GM18507 (cell line): ENCODE measurements at regions not wholly inside any gene's neighbourhood (a gene's known extent, or its start where the extent isn't known, plus 50 kb on each side); places are given as distances from the start of the nearest gene placed in this dataset.
"Not testable (repeated sequence)": the region's sequence is repeated elsewhere in the genome, so short reads cannot be mapped to it uniquely, and the experiment has no call there.

Source experiments
- DNase-seq: peaks from one replicate; pipeline ENCODE4 v3.0.0; 2011; ENCODE audit warnings: low read depth; ENCODE audit not compliant: insufficient read length; ENCODE audit errors: extremely low spot score
- FAIRE-seq: peaks from 2 replicates; lab custom pipeline; 2011; peaks lifted over from hg19 to GRCh38; lab: Jason Lieb, UNC

DNA sequence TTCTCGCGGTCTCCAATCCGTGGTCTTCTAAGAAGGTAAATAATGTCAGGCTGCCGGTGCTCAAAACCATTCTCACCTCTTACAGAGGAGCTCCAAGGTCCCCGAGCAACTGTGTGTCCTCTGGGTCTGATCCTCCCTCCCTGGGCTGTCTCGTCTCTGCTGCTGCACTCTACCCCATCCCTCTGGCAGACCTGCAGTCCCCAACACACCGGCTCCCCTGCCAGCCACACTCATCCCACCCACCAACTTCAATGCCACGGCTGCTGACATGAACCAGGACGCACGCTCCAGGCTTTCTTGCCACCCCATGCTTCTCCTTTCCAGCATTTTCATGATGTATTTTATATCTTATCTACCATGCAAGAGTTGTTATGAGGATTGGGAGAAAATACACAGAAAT lies 559.5 kb upstream of the SALL3 start:
- FAIRE-seq: no peak
- DNase-seq: no peak

DNA sequence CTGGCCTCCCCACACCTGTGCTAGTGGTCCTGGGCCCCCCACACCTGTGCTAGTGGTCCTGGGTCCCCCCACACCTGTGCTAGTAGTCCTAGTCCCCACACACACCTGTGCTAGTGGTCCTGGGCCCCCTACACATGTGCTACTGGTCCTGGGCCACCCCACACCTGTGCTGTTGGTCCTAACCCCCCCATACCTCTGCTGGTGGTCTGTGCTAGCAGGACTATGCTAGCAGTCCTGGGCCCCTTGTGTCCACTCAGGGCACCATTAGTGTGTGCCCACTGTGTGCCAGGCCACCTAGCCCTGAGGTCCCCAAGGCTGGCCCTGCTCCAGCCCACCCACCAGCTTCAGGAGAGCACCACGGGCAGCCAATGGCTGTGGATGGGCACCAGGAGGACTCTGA lies 558.2 kb upstream of the SALL3 start:
- FAIRE-seq (no peak), DNase-seq (no peak)

- no peak for DNase-seq
- no peak for FAIRE-seq
These were observed 557.3 kb upstream of the SALL3 start for GRCh38 chr18:78422336-78422735.

- FAIRE-seq (no peak), DNase-seq (no peak)
These were observed 555.8 kb upstream of the SALL3 start for GRCh38 chr18:78423811-78424210.

DNA sequence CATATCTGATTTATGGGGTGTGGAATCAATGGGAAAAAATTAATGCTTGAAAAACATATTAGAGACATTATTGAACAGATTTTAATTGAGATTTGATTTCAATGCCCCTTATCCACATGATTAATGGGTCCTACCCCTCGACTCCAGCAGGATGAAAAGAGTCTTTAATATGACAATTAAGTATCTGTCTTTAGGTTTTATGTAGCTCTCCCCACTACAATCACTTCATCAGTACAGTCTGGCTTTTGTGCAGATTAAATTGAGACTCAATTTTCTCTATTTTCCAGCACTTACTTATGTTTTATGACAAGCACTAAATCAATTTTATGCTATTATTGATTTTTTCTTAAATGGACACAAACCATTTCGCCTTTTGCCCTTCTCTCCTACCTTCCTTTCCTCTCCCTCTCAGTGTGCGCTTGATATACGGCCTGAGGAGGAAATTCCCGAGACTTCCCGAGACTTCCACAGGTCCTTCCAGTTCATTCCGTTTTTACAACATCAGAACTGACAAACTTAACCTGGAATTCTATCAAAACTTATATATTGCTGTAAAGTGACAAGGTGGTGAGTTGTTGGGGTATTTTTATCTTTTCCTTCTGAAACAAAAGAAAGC lies 555.1 kb upstream of the SALL3 start:
- no peak for DNase-seq

DNA sequence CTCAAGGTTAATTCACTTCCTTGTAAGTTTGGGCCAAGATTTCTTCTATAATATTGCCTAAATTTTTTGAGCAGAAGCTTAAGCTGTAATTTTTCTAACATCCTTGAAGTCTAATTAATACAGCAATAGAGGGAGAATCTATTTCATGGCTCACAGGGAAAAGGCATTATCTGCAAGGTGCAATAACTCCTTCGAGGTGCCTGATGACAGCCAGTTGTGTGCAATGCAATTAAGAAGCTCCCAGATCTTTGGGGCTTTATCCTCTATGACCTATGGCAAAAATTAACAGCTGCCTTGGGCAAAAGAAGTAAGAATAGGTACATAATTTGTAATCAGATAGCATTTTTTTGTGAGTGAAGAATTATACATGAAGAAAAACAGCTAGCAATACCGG lies 554.6 kb upstream of the SALL3 start:
- DNase-seq (no peak), FAIRE-seq (no peak)

More for the DNA sequence above, 555.1 kb upstream of the SALL3 start:
- no peak for FAIRE-seq

GRCh38 chr18:78427081-78427480 lies 552.5 kb upstream of the SALL3 start:
- DNase-seq (no peak), FAIRE-seq (no peak)

GRCh38 chr18:78429127-78430108 lies 550.2 kb upstream of the SALL3 start:
- no peak for FAIRE-seq
- no peak for DNase-seq

DNA sequence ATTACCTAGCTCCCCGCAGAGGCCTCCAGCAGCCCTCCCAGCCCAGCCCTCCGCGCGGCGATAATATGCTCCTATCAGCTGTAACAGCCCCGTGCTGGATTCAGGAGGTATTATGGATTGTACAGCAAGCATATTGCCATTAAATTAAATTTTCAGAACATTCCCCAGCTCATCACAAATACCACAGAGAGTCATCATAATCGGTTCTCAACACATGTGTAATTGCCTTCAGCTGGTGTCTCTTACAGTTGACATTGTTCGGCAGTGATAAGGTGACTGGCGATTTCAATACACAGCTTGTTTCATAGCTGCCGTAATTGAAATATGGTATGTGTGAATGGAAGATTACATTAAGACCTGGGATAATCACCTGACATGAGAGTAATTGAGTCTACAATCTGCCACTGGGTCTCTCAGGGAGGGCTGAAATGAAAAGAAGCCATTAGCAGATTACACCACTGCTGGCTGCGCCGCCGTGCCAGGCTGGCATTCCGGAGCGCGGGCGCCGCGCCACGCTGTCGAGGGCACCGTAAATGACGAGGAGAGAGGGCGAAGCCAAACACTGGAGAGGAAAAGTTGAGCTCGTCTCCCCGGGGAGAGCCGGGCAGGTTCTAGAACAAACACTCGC lies 549.4 kb upstream of the SALL3 start:
- no peak for FAIRE-seq
- DNase-seq: no peak

- DNase-seq (no peak), FAIRE-seq (no peak)
These were observed 548.0 kb upstream of the SALL3 start for GRCh38 chr18:78431606-78432005.

- no peak for FAIRE-seq
- DNase-seq: no peak
These were observed 546.1 kb upstream of the SALL3 start for GRCh38 chr18:78433562-78433961.

DNA sequence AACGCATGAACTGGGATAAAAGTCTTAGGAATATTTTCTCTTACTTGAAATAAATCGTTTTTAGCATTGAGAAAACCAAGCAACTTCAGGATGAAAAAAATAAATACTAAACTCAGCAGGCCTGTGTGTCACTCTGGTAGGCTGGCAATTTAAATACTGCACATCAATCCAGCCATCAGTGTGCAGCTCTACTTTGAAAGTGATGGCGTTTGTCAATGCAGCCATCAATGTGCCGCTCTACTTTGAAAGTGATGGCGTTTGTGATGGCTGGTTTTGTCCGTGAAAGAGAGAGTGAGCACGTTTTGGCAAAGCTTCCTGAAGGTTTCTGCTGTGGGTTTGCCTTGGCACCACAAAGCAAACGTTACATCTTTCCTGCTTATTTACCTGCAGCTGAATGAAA lies 543.5 kb upstream of the SALL3 start:
- no peak for FAIRE-seq
- DNase-seq: no peak

- DNase-seq, FAIRE-seq: not testable (repeated sequence)
These were observed 541.4 kb upstream of the SALL3 start for GRCh38 chr18:78438235-78438634.

GRCh38 chr18:78445880-78446279 lies 533.7 kb upstream of the SALL3 start:
- FAIRE-seq: no peak
- DNase-seq: no peak

DNA sequence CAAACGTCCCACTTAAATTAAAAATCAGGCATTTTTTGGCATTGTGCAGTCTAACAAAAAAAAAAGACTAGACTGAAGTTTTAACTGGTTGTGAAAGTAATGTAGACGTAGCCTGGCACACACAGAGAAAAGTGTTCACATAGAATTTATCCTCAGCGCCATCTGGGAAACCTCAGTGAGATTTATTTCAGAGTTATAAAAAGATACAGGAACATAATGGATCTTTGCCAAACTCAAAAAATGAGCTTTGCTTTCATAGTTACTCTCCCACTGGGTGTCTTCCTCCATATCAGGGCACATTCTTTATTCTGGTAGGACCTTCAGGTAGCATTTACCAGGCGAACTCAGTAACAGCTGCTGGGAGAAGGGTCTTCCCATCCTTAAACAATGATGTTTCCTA lies 532.4 kb upstream of the SALL3 start:
- no peak for FAIRE-seq
- DNase-seq: no peak

GRCh38 chr18:78448106-78448505 lies 531.5 kb upstream of the SALL3 start:
- DNase-seq (no peak), FAIRE-seq (no peak)

- FAIRE-seq (no peak), DNase-seq (no peak)
These were observed 531.0 kb upstream of the SALL3 start for GRCh38 chr18:78448591-78448990.

DNA sequence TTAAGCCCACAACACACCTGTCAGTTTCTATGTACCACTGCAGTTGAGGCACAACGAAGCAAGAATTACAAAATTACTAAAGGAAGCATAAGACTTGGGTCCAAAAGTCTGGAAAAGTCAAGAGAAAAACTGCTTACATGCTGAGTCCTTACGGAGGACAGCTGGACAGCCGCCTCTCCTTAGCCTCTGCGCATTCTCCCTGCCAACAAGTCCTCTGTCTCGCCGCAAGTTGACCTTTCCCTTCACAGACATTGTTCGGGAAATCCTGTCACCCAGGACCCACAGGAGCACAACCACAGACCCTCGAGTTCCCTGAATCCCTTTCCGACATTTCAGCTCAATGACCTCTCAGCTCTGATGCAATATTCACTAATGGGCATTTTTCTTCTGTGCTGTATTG lies 525.4 kb upstream of the SALL3 start:
- DNase-seq: no peak
- no peak for FAIRE-seq

DNA sequence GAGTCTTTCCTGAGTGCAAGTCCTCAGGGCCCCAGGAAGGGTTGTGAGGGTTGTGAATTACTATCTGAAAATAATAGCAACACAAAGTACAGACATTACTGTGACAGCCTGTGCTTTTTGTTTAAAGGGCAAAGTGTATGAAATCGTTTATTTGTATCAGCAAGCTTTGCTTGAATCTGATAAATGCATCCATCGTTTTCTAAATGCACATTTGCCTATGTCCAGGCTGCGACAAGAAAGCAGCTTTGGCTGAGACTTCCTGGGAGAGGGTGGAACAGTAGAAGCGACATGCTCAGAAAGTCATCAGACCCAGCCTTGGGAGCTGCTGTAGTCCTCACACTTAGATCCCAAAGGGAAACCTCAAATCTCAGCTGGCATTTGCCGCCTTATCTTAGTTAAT lies 524.2 kb upstream of the SALL3 start:
- DNase-seq (no peak), FAIRE-seq (no peak)

DNA sequence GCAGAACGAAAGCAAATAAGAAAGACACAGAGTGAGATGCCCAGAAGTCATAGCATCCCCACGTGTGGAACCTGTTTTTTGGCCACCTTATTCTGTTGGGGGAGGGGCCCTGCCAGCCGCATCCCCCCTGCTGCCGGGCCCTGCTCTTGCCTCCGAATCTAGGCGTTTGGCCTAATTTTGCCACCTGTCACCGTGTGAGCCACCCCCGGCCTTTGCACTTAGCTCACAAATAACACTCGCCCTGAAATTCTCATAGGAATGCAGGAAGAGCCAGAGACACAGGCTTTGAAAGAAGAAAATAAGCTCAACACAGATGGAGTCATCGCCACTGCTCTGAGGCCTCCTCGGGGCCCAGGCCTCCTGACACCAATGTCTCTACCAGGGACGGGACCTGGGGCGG lies 522.6 kb upstream of the SALL3 start:
- DNase-seq (no peak), FAIRE-seq (no peak)

- FAIRE-seq (no peak), DNase-seq (no peak)
These were observed 521.9 kb upstream of the SALL3 start for GRCh38 chr18:78457731-78458130.
